T-helper 2 cell (primary cell): ENCODE measurements at regions not wholly inside any gene's neighbourhood (a gene's known extent, or its start where the extent isn't known, plus 50 kb on each side); places are given as distances from the start of the nearest gene placed in this dataset.
"Not testable (repeated sequence)": the region's sequence is repeated elsewhere in the genome, so short reads cannot be mapped to it uniquely, and the experiment has no call there.

Source experiments
- DNase-seq, 5 experiments: peaks; one replicate each; pipeline versions ENCODE4 v3.0.0 to v3.0.0-alpha.2; 2012 to 2022

DNA sequence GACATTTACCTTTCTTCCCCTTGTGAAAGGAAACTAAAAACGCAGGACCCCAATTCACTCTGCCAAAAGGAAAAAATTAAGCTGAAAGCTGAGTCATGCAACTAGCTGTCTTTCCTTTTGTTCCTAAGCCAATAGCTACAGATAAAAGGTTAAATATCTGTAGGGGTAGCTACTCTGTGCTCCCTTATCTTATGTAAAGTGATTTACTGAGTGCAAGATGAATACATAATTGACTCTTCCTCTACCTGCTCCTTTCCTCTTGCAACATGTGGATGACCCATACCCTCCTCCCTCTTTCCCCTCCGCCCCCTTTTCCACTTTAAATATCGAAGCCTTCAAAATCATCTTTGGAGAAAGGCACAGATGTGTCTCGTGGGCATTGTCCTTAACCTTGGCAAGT is 68.0 kb upstream of the ZNF157 start:
- DNase-seq, result no peak

DNA sequence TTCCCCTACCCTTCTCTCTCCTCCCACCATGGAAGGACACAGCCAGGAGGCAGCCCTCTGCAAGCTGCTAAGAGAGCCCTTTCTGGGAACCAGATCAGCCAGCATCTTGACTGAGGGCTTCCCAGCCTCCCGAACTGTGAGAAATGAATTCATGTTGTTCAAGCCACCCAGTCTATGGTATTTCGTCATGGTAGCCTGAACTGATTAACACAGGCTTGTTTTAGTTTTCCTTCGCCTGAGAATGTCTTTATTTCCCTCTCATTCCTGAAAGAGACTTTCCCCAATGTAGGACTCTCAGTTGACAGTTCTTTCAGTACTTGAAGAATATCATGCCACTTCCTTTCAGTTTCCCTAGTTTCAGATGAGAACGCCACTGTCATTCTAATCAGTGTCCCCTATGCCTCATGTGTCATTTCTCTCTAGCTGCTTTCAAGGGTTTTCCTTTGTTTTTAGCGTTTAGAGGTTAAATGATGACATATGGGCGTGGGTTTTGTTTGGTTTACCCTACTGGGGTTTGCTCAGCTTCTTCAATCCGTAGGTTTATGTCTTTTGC is 63.8 kb upstream of the ZNF157 start:
- not testable (repeated sequence) for DNase-seq

DNA sequence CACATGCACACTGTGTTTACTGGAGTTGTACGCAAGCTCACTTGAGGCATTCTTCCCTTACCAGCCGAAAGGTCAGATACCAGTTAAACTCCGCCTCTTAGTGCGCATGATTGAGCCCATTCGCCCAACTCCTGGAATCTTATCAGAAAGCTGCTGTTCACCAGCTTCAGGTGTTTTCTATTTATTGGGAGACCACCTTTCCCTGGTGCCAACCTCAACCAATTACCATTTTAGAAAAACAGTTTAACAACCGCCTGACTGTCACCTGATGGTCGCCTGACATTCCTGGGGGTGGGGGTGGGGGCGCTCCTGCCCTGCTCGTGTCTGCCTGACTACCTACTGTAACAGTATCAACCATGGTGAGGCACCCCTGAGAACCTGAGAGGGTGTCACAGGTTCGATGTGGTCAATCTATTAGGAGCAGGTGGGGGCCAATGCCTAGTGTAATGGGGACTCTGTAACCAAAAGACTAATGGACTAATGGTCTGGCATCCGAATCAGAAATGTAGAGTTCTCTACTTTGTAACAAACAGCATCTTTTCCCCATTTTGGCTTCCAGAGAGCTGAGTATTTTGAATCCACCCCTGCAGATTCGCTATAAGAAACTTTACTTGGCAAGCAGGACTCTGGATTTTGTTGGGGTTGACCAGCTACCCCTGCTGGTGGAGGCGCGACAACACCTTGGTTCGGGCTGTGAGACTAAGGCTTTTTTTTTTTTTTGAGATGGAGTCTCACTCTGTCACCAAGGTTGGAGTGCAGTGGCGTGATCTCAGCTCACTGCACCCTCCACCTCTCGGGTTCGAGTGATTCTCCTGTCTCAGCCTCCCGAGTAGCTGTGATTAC is 58.2 kb upstream of the ZNF157 start:
- DNase-seq, result peak in 4 of 5 experiments; percentile 4 to 75 (median 9)

DNA sequence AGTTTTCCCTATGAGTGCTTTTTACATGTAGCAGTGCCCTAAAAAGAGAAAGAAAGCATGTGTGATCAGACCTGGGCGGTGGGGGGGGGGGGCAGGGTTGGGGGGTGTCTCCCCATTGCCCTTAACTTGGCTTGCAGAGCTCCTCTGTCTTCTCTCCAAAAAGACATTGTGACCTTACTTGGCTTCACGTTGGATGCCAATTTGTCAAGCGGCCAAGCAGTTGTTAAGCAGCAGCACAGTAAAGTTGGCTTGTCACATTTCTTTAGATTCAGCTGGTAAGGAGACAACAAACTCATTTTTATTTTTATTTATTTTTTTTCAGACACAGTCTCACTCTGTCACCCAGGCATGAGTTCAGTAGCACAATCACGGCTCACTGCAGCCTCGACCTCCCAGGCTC is 57.3 kb upstream of the ZNF157 start:
- no peak for DNase-seq

DNA sequence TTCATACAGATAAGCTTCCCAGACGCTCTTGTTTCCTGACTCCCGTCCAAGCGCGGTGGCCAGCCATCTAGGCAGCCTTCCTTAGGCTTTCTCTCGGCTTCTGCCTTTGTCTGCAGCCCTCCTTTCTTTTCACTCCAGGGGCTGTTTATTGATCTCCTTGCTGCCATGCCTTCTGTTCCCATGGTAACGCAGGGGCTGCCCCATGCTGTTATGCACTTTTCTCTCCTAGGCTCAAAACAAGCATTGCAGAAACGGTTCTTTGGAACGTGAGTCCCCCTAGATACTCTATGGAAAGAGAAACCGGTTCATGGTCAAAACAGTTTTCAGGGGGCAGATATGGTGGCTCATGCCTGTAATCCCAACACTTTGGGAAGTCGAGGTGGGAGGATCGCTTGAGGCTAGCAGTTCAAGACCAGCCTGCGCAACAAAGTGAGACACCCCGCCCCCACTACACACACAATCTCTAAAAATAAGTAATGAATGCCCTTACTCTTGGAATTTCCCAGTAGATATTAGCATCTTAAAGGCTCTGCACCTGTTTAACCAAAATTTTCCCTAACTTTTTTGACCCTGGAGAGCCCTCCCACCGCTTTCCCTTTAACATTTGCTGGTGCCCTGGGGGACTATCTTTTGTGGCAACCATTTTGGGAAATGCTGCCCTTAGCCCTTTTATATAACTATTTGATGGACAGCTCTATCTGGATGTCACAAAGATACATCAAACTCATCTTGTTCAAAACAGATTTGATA is 53.9 kb upstream of the ZNF157 start:
- DNase-seq, result no peak
